GM20000 (cell line): ENCODE measurements at regions not wholly inside any gene's neighbourhood (a gene's known extent, or its start where the extent isn't known, plus 50 kb on each side); places are given as distances from the start of the nearest gene placed in this dataset.

Experiments
- DNase-seq: peaks from one replicate; pipeline ENCODE4 v3.0.0; 2012; ENCODE audit warnings: low spot score
- TF ChIP-seq, protein P1 (sequence below): IDR thresholded peaks from 2 replicates; pipeline ENCODE4 v1.5.1; 2012; ENCODE audit warnings: mild to moderate bottlenecking, control low read depth; ENCODE audit errors: extremely low read depth, missing control alignments

DNA sequence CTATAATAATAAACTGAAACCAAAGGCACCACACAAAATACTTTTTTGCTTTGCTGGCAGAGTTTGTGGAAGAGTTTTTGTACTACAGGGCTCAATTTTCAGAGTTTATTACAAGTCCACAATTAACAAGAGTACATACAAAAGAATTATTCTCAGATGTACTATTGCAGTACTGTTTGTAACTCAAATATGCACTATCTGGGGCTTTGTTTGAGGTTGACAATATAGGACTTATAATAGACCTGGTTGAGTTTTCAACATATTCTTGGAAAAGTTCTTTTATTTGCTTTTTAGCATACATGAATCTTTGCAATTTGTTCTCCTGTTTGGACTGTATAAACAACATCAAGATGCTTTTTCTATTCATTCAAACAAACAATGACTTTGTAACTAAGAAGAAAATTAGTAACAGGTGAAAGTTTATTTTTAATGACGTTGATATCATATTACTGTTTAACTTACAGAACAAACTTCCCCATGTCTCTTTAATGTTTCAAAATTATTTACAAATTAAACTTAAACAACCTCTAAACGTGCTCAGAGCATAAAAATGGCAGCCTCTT is 407.4 kb upstream of the PRICKLE1 start:
- TF ChIP-seq, protein P1, sequence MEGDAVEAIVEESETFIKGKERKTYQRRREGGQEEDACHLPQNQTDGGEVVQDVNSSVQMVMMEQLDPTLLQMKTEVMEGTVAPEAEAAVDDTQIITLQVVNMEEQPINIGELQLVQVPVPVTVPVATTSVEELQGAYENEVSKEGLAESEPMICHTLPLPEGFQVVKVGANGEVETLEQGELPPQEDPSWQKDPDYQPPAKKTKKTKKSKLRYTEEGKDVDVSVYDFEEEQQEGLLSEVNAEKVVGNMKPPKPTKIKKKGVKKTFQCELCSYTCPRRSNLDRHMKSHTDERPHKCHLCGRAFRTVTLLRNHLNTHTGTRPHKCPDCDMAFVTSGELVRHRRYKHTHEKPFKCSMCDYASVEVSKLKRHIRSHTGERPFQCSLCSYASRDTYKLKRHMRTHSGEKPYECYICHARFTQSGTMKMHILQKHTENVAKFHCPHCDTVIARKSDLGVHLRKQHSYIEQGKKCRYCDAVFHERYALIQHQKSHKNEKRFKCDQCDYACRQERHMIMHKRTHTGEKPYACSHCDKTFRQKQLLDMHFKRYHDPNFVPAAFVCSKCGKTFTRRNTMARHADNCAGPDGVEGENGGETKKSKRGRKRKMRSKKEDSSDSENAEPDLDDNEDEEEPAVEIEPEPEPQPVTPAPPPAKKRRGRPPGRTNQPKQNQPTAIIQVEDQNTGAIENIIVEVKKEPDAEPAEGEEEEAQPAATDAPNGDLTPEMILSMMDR, result no peak
- no peak for DNase-seq

DNA sequence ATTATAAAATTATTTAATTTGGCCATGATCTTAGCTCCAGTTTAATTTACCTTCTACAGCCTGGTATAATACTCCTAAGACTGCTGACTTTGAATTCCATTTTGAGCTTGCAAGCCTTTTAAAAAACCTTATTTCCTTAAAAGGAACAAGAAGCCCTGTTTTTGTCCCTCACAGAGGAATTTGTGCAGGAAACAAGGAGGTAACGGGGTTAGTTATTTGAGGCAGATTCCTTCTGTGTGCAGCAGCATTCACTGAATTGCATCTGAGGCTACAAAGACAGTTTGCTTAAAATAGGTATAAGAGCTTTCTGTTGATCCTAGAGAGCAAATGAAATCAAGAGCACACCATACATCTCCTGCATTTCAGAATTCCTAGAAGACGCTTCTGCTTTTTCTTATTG is 403.3 kb upstream of the PRICKLE1 start:
- TF ChIP-seq, protein P1, result no peak
- DNase-seq, result no peak

DNA sequence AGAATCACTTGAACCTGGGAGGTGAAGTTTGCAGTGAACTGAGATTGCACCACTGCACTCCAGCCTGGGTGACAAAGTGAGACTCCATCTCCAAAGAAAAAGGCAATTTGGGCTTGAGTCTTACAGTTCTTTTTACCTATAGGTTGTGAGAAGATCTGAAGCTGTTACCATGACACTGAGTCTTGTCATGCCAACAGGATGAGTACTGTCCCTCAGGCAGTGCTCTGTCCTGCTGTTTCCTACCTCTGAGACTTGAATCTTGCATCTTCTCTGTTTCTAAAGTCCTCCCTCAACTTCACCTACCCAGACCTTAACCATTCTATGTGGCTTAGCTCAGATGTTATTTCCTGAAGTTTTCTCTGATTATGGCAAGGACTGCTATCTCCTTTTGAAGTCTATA is 400.8 kb upstream of the PRICKLE1 start:
- TF ChIP-seq, protein P1, result no peak
- no peak for DNase-seq

DNA sequence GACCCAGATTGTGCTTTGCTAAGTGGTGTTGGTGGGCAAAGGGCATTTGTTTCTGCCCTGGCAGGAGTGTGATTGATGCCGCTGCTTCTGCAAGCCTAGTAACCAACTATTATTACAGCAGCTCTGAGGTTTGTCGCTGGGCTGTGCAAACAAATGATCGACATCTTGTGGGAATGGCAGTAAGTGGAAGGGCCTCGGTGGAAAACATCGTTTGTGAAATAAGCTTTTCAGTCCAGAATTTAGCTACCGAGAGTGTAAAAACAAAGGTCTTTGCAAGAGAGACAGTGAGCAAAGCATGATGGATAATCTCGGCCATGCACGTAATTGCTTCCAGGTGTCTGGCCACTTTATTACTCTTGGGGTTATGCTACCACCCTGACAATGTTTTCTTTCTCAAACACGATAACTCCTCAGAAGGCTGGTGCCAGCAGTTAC is 397.7 kb upstream of the PRICKLE1 start:
- no peak for DNase-seq
- TF ChIP-seq, protein P1, result no peak

DNA sequence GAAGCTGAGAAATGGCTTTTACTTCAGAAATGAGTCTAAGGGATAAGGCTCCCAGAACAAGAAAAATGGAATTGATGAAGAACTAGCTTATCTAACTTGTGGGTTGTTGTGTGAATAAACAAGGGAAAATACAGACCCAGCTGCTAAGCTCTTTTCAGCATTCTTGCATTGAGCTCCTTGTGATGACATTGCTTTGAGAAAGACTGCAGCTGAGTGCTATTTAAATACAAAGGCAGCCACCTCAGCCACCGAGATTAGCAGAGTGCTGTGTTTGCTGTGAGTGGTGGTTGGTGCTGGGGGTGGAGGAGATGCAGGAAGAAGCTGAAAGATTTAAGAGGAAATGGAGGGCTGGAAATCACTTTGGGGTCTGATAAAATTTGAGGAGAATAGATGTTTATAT is 396.0 kb upstream of the PRICKLE1 start:
- no peak for DNase-seq
- TF ChIP-seq, protein P1, result no peak

DNA sequence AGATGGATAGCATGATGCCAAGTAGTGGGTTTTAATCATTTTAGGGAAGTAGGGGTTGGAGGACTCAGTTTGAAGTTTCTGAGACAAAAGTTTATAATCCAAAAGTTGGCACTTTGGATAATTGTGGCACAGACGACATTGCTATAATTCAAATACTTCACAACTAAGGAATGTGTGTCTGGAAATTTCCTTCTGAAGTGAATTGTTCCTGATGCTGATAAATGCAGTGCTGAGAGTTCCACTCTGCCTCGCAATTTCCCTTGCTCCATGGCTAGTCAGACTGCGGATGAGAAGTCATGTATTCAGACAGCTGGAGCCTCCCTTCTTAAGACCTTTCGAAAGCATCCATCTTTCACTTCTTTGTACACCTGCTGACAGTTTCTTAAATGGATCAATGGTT is 393.3 kb upstream of the PRICKLE1 start:
- no peak for DNase-seq
- TF ChIP-seq, protein P1, result no peak

DNA sequence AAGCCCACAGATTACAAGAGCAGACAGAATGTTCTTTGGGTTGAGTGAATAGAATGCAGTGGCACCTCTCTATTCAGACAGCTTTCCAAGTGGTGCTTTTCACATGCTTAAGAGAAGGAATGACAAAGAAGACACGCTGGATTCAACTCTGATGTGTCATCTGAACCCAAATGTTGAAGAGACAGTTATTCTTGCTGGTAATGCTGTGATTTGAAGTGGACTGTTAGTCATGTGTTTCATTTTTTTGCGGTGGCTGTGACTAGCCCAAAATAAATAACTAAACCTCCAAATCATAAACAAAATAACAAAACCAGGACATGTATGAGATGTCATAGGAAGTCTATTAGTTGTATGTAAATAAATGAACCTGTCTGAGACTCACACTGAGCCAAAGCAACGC is 391.8 kb upstream of the PRICKLE1 start:
- no peak for DNase-seq
- TF ChIP-seq, protein P1, result no peak
